ENCODE measurements at regions not wholly inside any gene's neighbourhood (a gene's known extent, or its start where the extent isn't known, plus 50 kb on each side); places are given as distances from the start of the nearest gene placed in this dataset.

DNA sequence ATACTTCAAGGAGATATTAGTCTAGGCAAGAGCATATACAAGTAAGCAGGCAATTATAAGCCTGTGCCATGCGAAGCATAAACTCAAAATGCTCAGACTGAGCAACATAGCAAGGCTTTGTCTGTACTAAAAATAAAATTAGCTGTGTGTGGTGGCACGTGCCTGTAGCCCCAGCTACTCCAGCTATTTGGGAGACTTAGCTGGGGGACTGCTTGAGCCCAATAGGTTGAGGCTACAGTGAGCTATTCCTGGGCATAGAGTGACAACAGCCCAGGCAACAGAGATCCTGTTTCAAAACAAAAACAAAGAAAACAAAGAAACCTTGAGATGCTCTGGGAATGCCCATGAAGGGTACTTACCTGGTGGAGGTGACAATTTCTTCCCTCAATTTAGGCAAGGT lies 130.5 kb upstream of the ZNF608 start:
- TF ChIP-seq CTCF (IDR thresholded peaks at IDR 0.05) (no peak), POLR2A (IDR thresholded peaks at IDR 0.05) (no peak)
